GM19328 (cell line): ENCODE measurements at regions not wholly inside any gene's neighbourhood (a gene's known extent, or its start where the extent isn't known, plus 50 kb on each side); places are given as distances from the start of the nearest gene placed in this dataset.
"Not testable (repeated sequence)": the region's sequence is repeated elsewhere in the genome, so short reads cannot be mapped to it uniquely, and the experiment has no call there.

ENCODE experiments used
- ATAC-seq: cut with Tn5 transposase; IDR thresholded peaks from one replicate; pipeline ENCODE4 v1.9.1; 2021; ENCODE audit warnings: mild to moderate bottlenecking, moderate library complexity; ENCODE audit not compliant: unreplicated experiment

DNA sequence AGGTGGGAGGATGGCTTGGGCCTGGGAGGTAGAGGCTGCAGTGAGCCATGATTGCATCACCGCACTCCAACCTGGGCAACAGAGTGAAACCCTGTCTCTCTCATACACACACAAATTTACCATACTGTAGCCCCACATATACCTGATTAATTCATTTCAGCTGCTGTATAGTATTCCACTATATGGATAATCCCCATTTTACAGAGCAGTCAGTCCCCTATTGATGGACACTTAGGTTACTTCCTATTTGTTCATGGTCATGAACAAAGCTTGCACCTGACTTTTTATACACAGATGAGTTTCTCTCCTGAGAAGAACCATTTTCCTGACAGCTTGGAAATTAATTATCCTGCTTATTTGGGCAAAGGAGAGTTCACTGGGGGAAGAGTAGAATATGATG lies 59.2 kb downstream of the EMX2 start:
- ATAC-seq = no peak

DNA sequence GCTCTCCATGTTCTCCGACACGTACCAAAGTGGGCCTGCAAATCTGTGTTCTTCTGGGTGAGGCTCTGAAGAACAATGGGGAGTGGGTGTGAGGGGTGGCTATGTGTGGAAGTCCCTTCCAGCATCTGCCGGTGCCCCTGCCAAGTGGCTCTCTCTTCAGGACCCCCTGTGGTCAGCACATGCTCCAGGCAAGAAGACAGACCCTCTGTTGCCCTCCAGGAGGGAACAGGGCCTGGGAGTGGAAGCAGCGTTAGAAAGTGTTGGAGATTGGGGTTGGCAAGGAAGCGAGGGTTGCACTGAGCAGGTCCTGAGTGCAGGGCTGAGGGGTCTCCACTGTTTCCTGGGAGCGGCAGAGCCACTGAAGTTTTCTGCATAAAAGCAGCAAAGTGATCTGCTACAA lies 60.5 kb downstream of the EMX2 start:
- ATAC-seq = no peak

DNA sequence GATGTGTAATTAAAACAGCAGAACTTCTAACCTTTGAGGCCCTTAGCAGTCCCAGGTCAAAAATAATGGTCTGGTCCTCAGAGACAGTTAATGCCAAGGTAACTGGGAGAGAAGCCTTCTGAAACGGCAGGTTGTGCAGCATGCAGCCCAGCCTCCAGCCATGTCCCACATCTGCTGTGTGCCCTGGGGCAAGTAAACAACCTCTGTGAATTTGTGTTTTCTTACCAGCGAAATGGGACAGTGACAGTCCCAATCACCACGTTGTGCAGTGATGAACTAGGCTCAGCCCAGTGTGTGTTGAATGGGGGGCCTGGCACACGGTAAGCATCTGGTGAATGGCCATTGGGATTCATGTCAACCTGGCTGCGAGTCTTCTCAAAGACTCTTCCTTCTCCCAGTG lies 61.2 kb downstream of the EMX2 start:
- no peak for ATAC-seq

DNA sequence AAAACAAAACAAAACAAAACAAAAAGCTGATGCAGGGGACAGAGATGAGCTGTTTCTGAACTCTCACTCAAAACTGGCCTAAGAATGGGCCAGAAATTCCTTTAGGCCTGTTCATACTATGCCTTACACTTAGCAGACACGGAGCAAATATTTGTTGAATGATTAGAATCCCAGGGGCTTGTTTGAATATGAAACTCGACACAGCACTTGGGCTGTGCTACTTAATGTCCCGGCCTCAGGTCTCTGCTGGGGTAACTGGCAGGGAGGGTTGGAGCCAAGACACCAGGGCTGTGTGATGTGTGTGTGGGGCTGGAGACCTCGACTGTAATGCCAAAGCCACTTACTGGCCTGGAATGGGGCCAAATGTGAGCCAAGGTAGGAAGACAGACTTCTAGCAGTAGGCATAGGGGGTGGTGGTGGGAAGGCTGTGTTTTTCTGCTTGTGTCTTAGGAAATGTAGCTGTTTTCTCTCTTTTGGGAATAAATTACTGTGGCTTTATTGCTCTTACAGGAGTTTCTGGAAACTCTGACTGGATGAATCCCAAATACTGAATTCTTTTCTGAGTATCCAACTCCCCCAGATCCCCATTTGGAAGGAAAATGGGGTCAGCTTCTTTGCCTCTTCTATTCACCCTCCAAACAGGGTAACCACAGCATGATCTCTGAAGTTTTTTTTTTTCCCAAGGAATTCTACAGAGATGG lies 66.7 kb downstream of the EMX2 start:
- ATAC-seq = no peak

DNA sequence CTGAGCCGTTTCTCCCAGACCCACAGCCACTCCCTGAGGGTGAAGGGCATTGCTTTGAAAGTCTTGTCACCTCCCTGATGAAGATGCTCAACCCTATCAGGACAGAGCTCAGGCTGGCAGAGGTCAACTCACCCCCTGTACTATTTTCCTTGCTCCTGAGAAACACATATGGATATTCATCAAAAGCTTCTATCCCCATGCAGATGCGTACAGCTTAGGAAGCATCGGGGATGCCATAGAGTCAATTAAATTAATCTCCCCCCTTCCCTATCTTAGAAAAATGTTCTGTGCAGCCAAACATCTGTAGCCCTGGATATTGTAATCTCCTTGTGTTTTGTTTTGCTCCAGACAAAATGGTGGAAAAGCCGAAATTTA lies 67.2 kb downstream of the EMX2 start:
- ATAC-seq = no peak

DNA sequence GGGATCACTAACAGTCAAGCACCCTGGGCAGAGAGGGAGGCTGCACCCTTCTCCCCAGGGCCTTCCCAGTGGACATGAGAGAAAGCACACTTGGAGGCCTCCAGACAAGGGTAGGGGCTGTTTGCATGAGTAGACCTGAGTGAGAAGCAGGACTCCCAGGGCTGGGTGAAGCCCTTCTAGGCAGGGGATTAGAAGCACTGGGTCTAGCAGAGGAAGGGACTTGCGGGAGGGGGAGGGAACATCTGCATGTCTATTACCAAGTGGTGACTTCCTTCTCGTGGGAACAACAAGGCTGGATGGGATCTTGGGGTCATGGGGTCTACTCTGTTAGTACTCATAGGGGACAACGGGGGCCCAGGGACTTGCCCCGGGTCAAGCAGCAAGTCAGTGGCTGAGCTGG lies 67.8 kb downstream of the EMX2 start:
- no peak for ATAC-seq

DNA sequence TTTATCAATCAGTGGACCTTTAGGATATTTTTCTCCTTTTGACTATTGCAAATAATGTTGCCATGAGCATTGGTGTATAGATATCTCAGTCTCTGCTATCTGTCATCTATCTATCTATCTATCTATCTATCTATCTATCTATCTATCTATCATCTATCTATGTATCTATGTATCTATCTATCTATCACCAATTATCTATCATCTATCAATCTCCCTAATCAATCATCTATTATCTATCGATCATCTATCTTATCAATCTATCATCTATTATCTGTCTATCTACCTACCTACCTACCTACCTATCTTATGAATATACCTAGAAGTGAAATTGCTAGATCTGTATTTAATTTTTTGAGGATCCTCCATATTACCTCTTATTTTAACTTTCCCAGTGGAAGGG lies 69.6 kb downstream of the EMX2 start:
- no peak for ATAC-seq

DNA sequence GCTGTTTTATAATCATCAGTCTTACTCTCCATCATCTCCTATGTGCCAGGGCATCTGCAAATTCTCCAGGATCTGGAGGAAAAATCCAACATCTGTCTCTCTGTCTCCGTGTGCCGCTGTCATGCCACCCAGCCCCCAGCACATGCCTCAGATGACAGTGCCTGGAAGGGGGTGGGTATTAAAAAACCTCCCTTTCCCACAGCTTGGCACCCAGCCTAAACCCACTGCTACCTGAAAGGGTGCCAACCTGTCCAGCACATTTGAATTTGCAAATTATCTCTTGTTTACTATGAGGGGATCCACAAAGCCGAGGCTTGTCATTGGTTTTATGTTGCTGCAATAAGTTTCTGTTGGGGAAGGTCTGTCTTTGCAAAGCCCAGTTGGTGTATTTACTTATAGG lies 73.1 kb downstream of the EMX2 start:
- ATAC-seq = no peak

DNA sequence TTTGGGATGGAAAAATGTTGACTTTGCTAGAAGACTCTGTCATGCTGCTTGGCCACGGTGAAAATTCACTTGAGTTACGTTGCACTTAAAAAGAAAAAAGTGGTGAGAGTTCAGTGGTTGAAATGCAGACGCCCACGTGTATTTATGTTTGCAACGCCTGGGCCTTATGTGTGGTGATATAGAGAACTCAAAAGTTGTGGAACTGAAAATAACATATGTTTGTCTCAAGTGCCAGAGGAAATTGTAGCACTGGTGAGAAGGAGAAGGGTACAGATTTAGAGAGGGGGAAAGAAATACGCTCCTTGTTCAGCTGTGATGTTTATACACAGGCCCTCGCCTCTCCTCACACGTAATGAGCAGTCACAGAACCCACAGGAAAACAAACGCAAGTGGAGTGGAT lies 73.6 kb downstream of the EMX2 start:
- ATAC-seq = peak; percentile 66

DNA sequence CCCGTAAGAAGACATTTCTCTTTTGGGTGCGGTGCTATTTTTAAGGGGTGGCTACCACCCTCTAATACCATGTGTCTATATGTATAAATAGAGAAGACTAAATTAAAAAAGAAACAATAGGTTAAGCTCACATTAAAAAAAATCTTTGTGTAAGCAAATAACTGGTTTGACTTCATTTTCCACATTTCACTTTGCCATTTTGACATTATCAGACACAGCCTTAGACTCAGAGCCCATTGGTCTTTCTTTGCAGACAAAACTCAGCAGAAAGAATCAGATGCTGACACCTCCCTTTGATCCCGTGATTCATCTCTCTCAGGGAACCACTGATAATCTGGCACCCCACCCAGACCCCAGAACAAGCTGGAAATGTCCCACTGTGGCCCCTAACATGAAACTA lies 74.5 kb downstream of the EMX2 start:
- no peak for ATAC-seq

DNA sequence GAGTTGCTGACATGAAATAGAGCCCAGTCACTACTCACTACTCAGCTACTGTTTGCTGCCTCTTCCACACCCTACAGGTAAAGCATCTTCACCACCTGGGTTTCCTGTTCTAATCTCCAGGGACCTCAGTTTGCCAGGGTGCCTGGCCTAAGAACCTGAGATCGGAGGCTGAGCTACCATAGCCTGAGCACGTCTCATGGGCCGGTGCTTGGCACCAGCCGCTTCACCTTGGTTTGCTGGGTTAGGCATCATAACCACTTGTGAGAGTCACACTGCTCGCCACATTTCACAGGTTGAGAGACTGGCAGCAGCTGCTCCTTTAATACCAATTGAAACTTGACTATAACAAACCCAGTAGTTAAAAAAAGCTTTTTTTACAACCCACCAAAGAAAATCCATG lies 75.1 kb downstream of the EMX2 start:
- ATAC-seq = no peak

DNA sequence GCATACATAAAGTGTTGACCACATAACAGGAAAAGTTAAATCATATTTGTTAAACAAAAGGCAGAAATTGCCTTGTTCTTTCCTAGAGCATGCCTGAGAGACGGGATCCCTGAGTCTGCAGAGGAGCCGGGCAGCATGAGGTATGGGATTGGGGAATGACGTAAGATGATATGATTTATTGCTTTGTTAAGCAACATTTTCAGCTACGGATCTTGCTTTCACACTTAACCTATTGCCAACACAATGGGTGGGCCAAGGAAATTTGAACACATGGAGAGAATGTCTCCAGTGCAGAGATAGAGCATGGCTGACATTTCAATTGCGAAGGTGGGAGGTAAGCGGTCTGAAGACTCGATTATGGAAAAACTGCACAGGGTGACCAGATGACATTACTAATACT lies 76.7 kb downstream of the EMX2 start:
- ATAC-seq = no peak

DNA sequence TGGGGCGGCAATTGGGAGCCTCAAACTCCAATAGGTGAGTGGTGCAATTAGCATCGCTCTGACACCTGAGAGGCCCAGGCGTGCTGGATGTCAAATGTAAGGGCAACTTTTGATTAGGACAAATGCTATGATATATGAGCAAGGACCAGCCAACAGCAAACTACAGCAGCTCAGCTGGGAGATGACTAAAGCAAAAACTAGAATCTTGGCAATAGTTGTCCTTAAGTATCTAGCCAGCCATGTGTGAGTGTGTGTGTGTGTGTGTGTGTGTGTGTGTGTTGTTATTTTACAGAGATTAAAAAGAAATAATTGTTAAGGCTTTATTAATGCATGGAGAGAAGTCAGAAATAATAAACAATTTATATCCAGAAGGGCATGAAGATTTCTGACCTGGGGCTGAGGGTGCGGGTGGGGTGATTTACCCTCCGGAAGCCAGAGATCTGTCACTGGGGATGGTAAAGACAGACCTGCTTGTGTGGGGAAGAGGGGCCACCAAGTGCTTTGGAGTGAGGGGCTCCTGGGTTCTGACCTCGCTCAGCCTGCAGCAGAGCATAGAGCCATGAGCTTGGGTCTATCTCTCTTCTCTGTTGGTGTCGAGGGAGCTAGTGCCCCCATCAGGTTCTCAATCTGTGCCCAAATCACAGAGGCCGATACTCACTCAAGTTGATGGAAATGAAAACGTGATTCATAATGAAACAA lies 77.3 kb downstream of the EMX2 start:
- ATAC-seq = no peak

DNA sequence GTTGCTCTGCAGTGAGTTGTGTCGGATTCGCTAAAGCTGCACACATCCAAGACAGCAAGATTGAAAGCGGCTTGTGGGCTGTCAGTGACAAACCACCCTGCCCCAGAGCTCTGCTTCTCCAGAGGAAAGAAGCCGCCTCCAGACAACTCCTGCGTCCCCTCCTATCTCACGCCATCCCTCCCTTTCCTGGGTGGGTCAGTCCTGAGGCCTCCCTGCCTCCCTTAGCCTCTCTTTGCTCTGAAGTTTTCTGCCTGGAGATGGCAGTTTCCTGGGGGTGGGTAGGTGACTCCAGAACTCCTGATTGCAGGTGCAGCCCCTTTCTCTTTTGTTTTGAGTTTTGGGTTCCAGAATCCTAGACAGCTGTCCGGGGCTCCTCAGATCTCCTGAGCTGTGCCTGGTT lies 78.7 kb downstream of the EMX2 start:
- no peak for ATAC-seq

DNA sequence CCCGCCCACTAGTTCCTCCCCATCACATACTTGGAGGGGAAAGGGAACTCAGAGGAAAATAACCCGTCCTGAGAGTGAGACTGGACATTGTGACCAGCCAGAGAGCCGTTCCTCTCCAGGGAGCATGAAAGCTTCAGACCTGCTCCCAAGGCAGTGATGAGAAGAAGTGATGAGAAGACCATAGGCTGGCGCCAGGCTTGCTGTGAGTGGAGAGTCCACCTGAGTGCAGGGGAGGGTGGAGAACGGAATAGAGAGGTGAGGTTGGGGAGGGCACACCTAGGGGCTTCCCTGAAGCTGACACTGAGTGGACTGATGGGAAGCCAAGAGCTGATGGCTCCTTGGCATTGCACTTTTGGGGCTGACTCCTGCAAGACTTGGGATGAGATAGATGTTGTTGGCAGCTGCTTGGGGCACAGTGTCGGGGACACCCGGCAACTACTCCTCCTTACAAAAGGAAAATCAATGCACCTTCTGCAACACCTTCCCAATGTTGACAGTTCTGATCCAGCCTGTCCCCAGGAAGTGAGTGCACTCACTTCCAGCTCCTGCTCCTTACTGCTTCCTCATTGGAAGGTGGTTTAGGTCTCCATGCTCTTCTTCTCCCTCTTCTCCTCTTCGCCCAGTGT lies 79.4 kb downstream of the EMX2 start:
- ATAC-seq = no peak

DNA sequence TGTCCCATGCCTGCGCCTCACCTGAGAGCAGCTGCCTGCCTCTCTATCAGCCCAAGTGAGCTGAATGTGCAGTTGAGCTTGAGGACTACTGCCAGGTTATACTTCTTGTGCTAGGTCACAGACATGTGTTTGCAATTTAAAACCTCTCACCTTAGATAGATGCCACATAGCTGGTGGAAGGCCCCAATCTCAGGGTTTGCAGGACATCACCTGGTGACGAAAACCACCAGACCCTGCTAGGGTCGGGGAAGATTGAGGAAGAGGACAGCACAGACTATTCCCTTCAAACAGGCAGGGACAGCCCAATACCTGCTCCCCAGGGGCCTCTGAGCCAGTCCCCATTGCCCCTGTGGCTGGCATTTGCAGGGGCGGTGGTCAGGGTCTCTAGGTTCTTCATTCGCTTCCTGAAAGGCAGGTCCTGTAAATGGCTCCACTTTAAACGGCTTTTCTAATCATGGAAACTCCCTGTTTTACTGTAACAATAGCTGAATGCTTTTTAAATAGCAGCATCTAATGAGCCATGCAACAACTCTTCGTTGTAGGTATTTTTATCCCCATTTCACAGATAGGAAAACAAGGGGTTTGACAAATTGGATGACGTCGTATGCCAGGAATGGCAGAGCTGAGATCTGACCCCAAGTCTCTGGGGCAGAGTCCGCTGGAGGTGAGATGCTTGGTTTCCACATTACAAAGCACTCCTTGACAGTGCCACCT lies 80.1 kb downstream of the EMX2 start:
- no peak for ATAC-seq

DNA sequence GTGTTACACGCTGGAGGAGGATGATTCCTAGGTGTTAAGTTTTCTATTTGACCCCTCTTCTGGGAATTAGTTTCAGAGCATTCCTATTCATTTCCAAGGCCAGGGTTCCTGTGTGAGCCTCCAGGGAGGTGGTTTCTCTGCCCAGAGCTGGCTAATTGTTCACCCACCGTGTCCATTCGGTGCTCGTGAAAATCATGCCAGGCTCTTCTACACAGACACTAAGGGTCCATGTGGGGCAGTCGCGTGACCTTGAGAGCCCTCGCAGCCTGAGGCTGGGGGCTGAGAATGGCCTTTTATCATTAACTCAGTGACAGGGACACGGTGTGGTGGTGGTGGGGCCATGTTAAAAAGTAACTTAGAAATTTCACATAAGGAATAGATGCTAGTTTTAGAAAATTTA lies 83.7 kb downstream of the EMX2 start:
- ATAC-seq = no peak

DNA sequence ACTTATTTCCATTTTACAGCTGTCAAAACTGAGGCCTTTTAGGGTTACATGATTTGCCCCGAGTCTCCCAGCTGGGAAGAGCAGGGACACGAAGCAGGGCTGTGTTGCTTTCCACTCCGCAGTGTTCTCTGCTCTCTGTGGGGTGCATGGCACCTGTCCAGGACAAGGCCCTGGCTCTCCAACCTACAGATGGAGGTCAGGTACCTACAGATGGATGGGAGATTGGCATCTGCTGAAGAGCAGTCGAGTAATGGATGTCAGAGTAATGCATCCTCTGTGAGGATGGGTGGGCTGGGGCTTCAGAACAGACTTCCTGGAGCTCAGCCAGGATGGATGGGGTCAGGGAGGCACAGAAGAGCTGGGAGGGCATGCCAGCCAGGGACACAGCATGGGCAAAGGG lies 85.0 kb downstream of the EMX2 start:
- ATAC-seq = no peak

DNA sequence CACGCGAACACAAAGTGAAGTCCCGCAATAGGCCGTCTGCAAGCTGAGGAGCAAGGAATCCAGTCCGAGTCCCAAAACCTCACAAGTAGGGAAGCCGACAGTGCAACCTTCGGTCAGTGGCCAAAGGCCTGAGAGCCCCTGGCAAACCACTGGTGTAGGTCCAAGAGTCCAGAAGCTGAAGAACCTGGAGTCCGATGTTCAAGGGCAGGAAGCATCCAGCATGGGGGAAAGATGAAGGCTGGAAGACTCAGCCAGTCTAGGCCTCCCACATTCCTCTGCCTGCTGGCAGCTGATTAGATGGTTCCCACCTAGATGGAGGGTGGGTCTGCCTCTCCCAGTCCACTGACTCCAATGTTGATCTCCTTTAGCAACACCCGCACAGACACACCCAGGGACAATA lies 87.2 kb downstream of the EMX2 start:
- not testable (repeated sequence) for ATAC-seq

DNA sequence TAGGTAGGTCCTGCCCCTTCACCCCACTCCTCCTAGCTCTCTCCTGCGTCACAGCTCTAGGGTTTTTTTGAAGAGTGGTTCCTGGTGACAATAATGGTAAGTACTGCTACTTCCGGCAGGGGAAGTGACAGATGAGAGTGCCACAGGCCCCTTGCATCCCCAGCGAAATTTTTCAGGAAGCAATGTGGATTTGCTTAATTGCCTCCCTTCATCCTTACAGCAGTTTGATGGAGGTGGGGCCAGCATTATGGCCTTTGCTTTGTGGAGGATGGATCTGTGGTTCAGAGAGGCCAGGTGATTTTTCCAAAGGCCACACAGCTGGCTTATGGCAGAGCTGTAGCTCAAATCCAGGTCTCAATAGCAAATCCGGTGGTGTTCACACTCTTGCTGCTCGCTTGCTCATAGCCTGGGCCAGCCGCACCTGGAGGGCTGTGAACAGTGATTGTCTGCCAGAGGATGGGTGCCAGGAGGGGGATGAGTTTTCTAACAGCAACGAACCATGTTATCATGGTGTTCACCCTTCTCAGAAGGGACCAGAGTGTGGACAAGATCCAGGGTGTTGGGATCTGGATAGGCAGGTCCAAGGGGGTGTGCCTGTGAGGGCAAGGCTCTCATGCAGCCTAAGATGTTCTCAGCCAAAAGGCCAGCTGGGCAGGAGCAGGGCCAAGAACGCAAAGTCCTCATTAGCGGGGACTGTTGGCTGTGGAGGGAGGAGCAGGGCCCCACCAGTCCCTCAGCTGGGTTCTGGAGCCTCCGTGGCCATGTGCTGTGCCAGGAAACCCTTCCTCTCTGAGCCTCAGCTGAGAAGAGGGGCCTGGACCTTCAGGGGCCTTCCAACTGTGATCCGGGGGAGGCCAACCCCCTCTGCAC lies 89.0 kb downstream of the EMX2 start:
- ATAC-seq = no peak

DNA sequence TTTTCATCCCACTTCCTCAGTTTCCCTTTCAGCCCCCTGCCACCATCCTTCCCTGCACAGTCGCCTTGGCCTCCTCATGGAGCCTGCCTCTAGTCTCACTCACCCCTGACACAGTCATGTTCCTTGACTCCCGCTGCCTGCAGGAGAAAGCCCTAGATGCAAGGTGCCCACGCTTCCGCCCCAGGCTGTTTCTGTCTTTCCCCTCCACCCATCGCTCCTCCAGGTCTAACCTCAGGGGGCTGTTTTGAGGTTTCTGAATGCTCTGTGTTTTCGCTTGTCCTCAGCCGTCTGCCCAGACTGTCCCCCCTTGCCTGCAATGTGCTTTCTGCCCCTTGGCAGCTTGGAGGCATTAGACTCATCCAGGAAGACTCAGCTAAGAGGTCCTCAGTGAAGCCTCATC lies 89.9 kb downstream of the EMX2 start:
- no peak for ATAC-seq
